ENCODE measurements at regions not wholly inside any gene's neighbourhood (a gene's known extent, or its start where the extent isn't known, plus 50 kb on each side); places are given as distances from the start of the nearest gene placed in this dataset.

DNA sequence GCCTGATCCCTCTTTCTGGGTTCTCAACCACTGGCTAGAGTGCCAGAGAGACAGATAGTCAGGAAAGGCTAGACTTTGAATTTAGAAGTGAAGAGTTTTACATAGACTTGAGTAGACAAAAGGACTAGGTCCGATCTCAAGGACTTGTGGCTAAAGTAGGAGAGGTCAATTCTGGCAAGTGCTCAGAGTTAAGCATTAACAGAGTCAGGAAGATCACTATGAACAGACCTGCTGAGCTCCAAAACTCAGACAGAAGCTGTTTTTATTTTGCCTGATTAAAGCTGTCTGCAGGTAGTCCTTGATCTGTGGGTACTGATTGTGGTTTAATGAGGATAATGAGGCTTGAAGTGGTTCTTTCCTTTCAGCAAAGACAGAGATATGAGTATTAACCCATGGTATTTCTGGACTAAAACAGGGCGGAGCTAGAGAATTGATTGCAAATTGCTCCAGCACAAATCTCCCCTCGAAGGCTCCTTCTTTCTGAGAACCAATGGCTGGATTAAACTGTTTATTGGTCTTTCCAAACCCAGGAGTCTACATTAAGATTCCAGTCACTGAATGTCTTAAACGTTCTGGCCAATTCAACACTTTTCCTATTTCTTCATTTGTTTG lies 423.2 kb downstream of the IPMK start:
- POLR2A ChIA-PET, result no interaction called here
- TF ChIP-seq SIN3A (IDR thresholded peaks at IDR 0.05; ENCODE audit: borderline replicate concordance, insufficient read depth, low read depth, low read length) (no peak), POLR2AphosphoS5 (IDR thresholded peaks at IDR 0.05; ENCODE audit: low read depth, low read length) (no peak), REST (IDR thresholded peaks at IDR 0.05; ENCODE audit: insufficient read depth in 1 of 2, low read depth in 2 of 2, low read length in 1 of 2) (no peak), CTCF (IDR thresholded peaks at IDR 0.05) (no peak)
- CTCF ChIA-PET, result no interaction called here
- H3K4me1 ChIP-seq (ENCODE audit: control insufficient read depth, insufficient read depth, low read length), result no peaks in the 10 kb centered on the region
- DNase-seq (ENCODE audit: low read depth, low spot score) (no peak), ATAC-seq (no peak)
- BruUV-seq (replicated peaks), result no TSS peak
- H3K27me3 ChIP-seq (ENCODE audit: control insufficient read depth, insufficient read depth, low read length), result no peaks in the 10 kb centered on the region
- H3K4me3 ChIP-seq (ENCODE audit: low read depth in 2 of 2, low read length in 2 of 2), result no peak overlapping the region
- intact Hi-C loops (cut with micrococcal nuclease; ENCODE audit: unreplicated experiment), result loop anchor here (10.0 kb wide), 2 partner anchors 260 to 510 kb away; no protein-coding TSS in a partner anchor
- H3K9me3 ChIP-seq (ENCODE audit: control insufficient read depth, insufficient read depth, low read depth, low read length), result no peaks in the 10 kb centered on the region
- no peak overlapping the region for H3K27ac ChIP-seq (ENCODE audit: low read length)
- no peaks in the 10 kb centered on the region for H3K36me3 ChIP-seq (ENCODE audit: control insufficient read depth, insufficient read depth, low read length)
- in situ Hi-C loops (cut with HindIII; ENCODE audit: low pct_unique_long_range_greater_than_20kb, low sequenced_read_pairs), result no loop called here

DNA sequence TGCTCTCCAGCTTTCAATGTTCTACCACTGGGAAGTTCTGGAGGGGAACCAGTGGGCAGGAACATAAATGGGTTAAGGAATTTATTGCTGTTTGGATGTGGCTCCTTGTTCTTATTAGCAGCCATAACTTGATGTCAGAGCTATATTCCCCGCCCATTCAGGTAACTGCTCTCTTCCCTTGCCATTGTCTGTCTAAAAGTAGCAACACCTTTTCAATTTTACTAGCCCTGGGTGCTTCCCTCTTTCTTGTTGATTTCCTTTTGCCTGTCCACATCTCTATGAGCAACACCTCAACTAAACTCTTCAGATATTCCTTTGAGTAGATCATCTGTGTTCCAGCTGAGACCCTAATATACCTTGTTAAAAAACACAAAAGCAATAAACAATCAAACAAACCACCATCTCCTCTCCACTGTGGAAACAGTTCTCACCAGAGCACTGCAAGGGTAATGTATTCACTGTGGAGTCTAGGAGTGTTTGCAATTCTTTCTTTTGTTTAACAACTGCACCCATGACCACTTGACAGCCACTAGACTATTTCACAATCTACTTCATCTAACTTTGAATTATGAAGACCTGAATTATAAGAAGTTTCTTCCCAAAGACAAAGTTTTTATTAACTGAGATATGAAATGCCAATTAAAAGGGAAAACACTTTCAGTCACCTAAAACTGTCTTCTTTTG lies 436.7 kb downstream of the IPMK start:
- POLR2A ChIA-PET, result no interaction called here
- in situ Hi-C loops (cut with HindIII; ENCODE audit: low pct_unique_long_range_greater_than_20kb, low sequenced_read_pairs), result no loop called here
- CTCF ChIA-PET, result no interaction called here
- DNase-seq (ENCODE audit: low read depth, low spot score) (no peak), ATAC-seq (no peak)
- intact Hi-C loops (cut with micrococcal nuclease; ENCODE audit: unreplicated experiment), result no loop called here
- no peaks in the 10 kb centered on the region for H3K27me3 ChIP-seq (ENCODE audit: control insufficient read depth, insufficient read depth, low read length)
- H3K36me3 ChIP-seq (ENCODE audit: control insufficient read depth, insufficient read depth, low read length), result no peaks in the 10 kb centered on the region
- TF ChIP-seq SIN3A (IDR thresholded peaks at IDR 0.05; ENCODE audit: borderline replicate concordance, insufficient read depth, low read depth, low read length) (no peak), TCF7L2 (IDR thresholded peaks at IDR 0.05; ENCODE audit: low read depth, low read length) (no peak), REST (IDR thresholded peaks at IDR 0.05; ENCODE audit: insufficient read depth in 1 of 2, low read depth in 2 of 2, low read length in 1 of 2) (no peak), CTCF (IDR thresholded peaks at IDR 0.05) (no peak), POLR2AphosphoS5 (IDR thresholded peaks at IDR 0.05; ENCODE audit: low read depth, low read length) (no peak)
- H3K4me1 ChIP-seq (ENCODE audit: control insufficient read depth, insufficient read depth, low read length), result no peaks in the 10 kb centered on the region
- BruUV-seq (replicated peaks), result no TSS peak
- H3K4me3 ChIP-seq (ENCODE audit: low read depth in 2 of 2, low read length in 2 of 2), result no peak overlapping the region
- no peak overlapping the region for H3K27ac ChIP-seq (ENCODE audit: low read length)
- H3K9me3 ChIP-seq (ENCODE audit: control insufficient read depth, insufficient read depth, low read depth, low read length), result no peaks in the 10 kb centered on the region

Data from Panc1 (cell line).